ENCODE measurements at regions not wholly inside any gene's neighbourhood (a gene's known extent, or its start where the extent isn't known, plus 50 kb on each side); places are given as distances from the start of the nearest gene placed in this dataset.

- TF ChIP-seq CTCF (IDR thresholded peaks at IDR 0.05) (no peak), EZH2 (IDR thresholded peaks at IDR 0.05) (no peak)
Observed at GRCh38 chr18:29146068-29146467, 969.1 kb upstream of the CDH2 start.
